ENCODE measurements at regions not wholly inside any gene's neighbourhood (a gene's known extent, or its start where the extent isn't known, plus 50 kb on each side); places are given as distances from the start of the nearest gene placed in this dataset.

- no peak for TF ChIP-seq CTCF (IDR thresholded peaks at IDR 0.05; ENCODE audit: control insufficient read depth, insufficient read depth, low read depth, low read length, missing control alignments)
- H3K4me3 ChIP-seq (ENCODE audit: control insufficient read depth, low read depth, low read length): no peak overlapping the region
Measured at GRCh38 chr6:151729829-151730495, 77.5 kb upstream of the ESR1 start.

GRCh38 chr6:151730496-151730870 lies 77.0 kb upstream of the ESR1 start:
- DNase-seq (ENCODE audit: low read depth): no peak
- no peak overlapping the region for H3K4me3 ChIP-seq (ENCODE audit: control insufficient read depth, low read depth, low read length)
- no peak for TF ChIP-seq CTCF (IDR thresholded peaks at IDR 0.05; ENCODE audit: control insufficient read depth, insufficient read depth, low read depth, low read length, missing control alignments)

More at GRCh38 chr6:151729829-151730495, 77.5 kb upstream of the ESR1 start:
- no peak for DNase-seq (ENCODE audit: low read depth)

- no peak overlapping the region for H3K4me3 ChIP-seq (ENCODE audit: control insufficient read depth, low read depth, low read length)
- TF ChIP-seq CTCF (IDR thresholded peaks at IDR 0.05; ENCODE audit: control insufficient read depth, insufficient read depth, low read depth, low read length, missing control alignments): no peak
- no peak for DNase-seq (ENCODE audit: low read depth)
Measured at GRCh38 chr6:151731313-151731712, 76.2 kb upstream of the ESR1 start.

GRCh38 chr6:151733680-151734320 lies 73.7 kb upstream of the ESR1 start:
- TF ChIP-seq CTCF (IDR thresholded peaks at IDR 0.05; ENCODE audit: control insufficient read depth, insufficient read depth, low read depth, low read length, missing control alignments): no peak
- DNase-seq (ENCODE audit: low read depth): no peak
- no peak overlapping the region for H3K4me3 ChIP-seq (ENCODE audit: control insufficient read depth, low read depth, low read length)

GRCh38 chr6:151738267-151738666 lies 69.2 kb upstream of the ESR1 start:
- H3K4me3 ChIP-seq (ENCODE audit: control insufficient read depth, low read depth, low read length): no peak overlapping the region
- TF ChIP-seq CTCF (IDR thresholded peaks at IDR 0.05; ENCODE audit: control insufficient read depth, insufficient read depth, low read depth, low read length, missing control alignments): no peak

GRCh38 chr6:151738960-151739359 lies 68.5 kb upstream of the ESR1 start:
- H3K4me3 ChIP-seq (ENCODE audit: control insufficient read depth, low read depth, low read length): no peak overlapping the region
- TF ChIP-seq CTCF (IDR thresholded peaks at IDR 0.05; ENCODE audit: control insufficient read depth, insufficient read depth, low read depth, low read length, missing control alignments): no peak
- DNase-seq (ENCODE audit: low read depth): no peak

More at GRCh38 chr6:151738267-151738666, 69.2 kb upstream of the ESR1 start:
- DNase-seq (ENCODE audit: low read depth): no peak
